Stomach (tissue), 8 donors: ENCODE measurements at regions not wholly inside any gene's neighbourhood (a gene's known extent, or its start where the extent isn't known, plus 50 kb on each side); places are given as distances from the start of the nearest gene placed in this dataset.

Source experiments
- DNase-seq, 2 donors: peaks; one replicate each; pipeline versions ENCODE4 v3.0.0 to v3.0.0-alpha.2; 2013 to 2019
- H3K27ac ChIP-seq, 5 donors: fragments of 200-600 bp in 4 of 5; sonication (generic) in 4 of 5; one replicate each; pipeline ENCODE4 v1.5.1; 2013 to 2019; ENCODE audit warnings: mild to moderate bottlenecking in 1 of 5, moderate library complexity in 1 of 5
- H3K27me3 ChIP-seq, 3 donors: fragments of 200-600 bp; sonication (generic); one replicate each; pipeline ENCODE4 v1.5.1; 2017 to 2019; ENCODE audit warnings: mixed run types in 1 of 3
- H3K36me3 ChIP-seq, 4 donors: fragments of 200-600 bp; sonication (generic); 1 replicate in 3 of 4; 2 replicates in 1 of 4; pipeline ENCODE4 v1.5.1; 2016 to 2019
- H3K4me1 ChIP-seq, 4 donors: fragments of 200-600 bp; sonication (generic); one replicate each; pipeline ENCODE4 v1.5.1; 2016 to 2019
- H3K4me3 ChIP-seq, 4 donors: fragments of 200-600 bp; sonication (generic) in 3 of 4; one replicate each; pipeline ENCODE4 v1.5.1; 2016 to 2019; ENCODE audit warnings: mild to moderate bottlenecking in 1 of 4
- H3K9me3 ChIP-seq, 4 donors: fragments of 200-600 bp; sonication (generic); one replicate each; pipeline ENCODE4 v1.5.1; 2016 to 2019
- CTCF ChIP-seq, 7 experiments: fragments of 450-650 bp in 4 of 7; fragments of 200-600 bp in 3 of 7; sonication (generic) in 3 of 7; IDR thresholded peaks; one replicate each; pipeline ENCODE4 v1.5.1; 2016 to 2019; ENCODE audit warnings: antibody characterized with exemption in 7 of 7, control low read depth in 2 of 7, mild to moderate bottlenecking in 1 of 7
- EP300 ChIP-seq: sonication (generic); formaldehyde crosslinking; IDR thresholded peaks from one replicate; pipeline ENCODE4 v1.6.1; 2017; ENCODE audit warnings: antibody characterized with exemption
- POLR2A ChIP-seq, 4 donors: fragments of 450-650 bp; IDR thresholded peaks; one replicate each; pipeline ENCODE4 v1.6.1; 2016; ENCODE audit warnings: antibody characterized with exemption in 4 of 4, control low read depth in 2 of 4, mild to moderate bottlenecking in 1 of 4, moderate library complexity in 1 of 4
- POLR2AphosphoS5 ChIP-seq, 3 donors: sonication (generic); formaldehyde crosslinking; IDR thresholded peaks; one replicate each; pipeline ENCODE4 v1.6.1; 2016; ENCODE audit warnings: antibody characterized with exemption in 3 of 3
- WGBS, 5 donors: extraction: QIAGEN DNeasy Blood & Tissue Kit in 3 of 5; methylation state at CpG; one replicate each; pipeline versions ENCODE4 v1.1.5 to v1.1.7; 2013 to 2018; 5-methylcytosine and 5-hydroxymethylcytosine counted together
- intact Hi-C: fragments of 100-400 bp; cut with DNase I; formaldehyde crosslinking; loops from one replicate; pipeline ENCODE4 v1.15.1; 2023; ENCODE audit warnings: low total_unique reads
- donor health status: healthy with polysubstance abuse.
- donor health status: Bipolar disorder and iron deficiency.
- donor health status: healthy.

GRCh38 chr21:43305336-43305665 is 121.6 kb downstream of the SIK1 start:
- 83 to 93% (median 86%) methylated on average over 15 of the region's 15 CpGs for WGBS, 5 donors

GRCh38 chr21:43304621-43305335 is 122.2 kb downstream of the SIK1 start:
- H3K4me3 ChIP-seq = no peak overlapping the region
- WGBS, 5 donors = 78 to 84% (median 82%) methylated on average over 19 to 23 of the region's 23 CpGs
- DNase-seq = no peak
- intact Hi-C loops = no loop called here
- no peaks in the 10 kb centered on the region for H3K36me3 ChIP-seq
- H3K9me3 ChIP-seq = no peaks in the 10 kb centered on the region
- H3K27me3 ChIP-seq = peaks cover 0 to 9% (median 0%) of the 10 kb centered on the region in 3 donors
- TF ChIP-seq EP300 (no peak), POLR2A (IDR thresholded peaks at IDR 0.05) (no peak), CTCF (IDR thresholded peaks at IDR 0.05) (no peak), POLR2AphosphoS5 (IDR thresholded peaks at IDR 0.05) (no peak)
- H3K4me1 ChIP-seq = peaks cover 0 to 17% (median 11%) of the 10 kb centered on the region in 4 donors
- H3K27ac ChIP-seq = no peak overlapping the region

More at GRCh38 chr21:43305336-43305665, 121.6 kb downstream of the SIK1 start:
- intact Hi-C loops = no loop called here
- no peak overlapping the region for H3K27ac ChIP-seq
- peaks cover 0 to 9% (median 0%) of the 10 kb centered on the region in 3 donors for H3K27me3 ChIP-seq
- no peaks in the 10 kb centered on the region for H3K36me3 ChIP-seq
- peaks cover 0 to 17% (median 11%) of the 10 kb centered on the region in 4 donors for H3K4me1 ChIP-seq
- no peaks in the 10 kb centered on the region for H3K9me3 ChIP-seq
- TF ChIP-seq POLR2A (IDR thresholded peaks at IDR 0.05) (no peak), POLR2AphosphoS5 (IDR thresholded peaks at IDR 0.05) (no peak), CTCF (IDR thresholded peaks at IDR 0.05) (no peak), EP300 (no peak)
- no peak for DNase-seq
- H3K4me3 ChIP-seq = no peak overlapping the region

- intact Hi-C loops = no loop called here
- H3K36me3 ChIP-seq = no peaks in the 10 kb centered on the region
- 82 to 89% (median 88%) methylated on average over 14 of the region's 14 CpGs for WGBS, 5 donors
- no peak overlapping the region for H3K27ac ChIP-seq
- H3K9me3 ChIP-seq = no peaks in the 10 kb centered on the region
- no peak for TF ChIP-seq CTCF (IDR thresholded peaks at IDR 0.05)
- TF ChIP-seq EP300 = no peak
- TF ChIP-seq POLR2AphosphoS5 (IDR thresholded peaks at IDR 0.05) = no peak
- no peak for TF ChIP-seq POLR2A (IDR thresholded peaks at IDR 0.05)
- no peak for DNase-seq
- H3K4me1 ChIP-seq = peaks cover 0 to 20% (median 11%) of the 10 kb centered on the region in 4 donors
- H3K4me3 ChIP-seq = no peak overlapping the region
- H3K27me3 ChIP-seq = peaks cover 0 to 9% (median 0%) of the 10 kb centered on the region in 3 donors
Measured at GRCh38 chr21:43304206-43304605, 122.7 kb downstream of the SIK1 start.

- Histone ChIP-seq H3K4me1 (peaks cover 0 to 20% (median 11%) of the 10 kb centered on the region in 4 donors), H3K27me3 (peaks cover 0 to 9% (median 0%) of the 10 kb centered on the region in 3 donors), H3K9me3 (no peaks in the 10 kb centered on the region), H3K27ac (peak overlapping the region in 1 of 5 donors; percentile 10), H3K36me3 (no peaks in the 10 kb centered on the region), H3K4me3 (no peak overlapping the region)
- TF ChIP-seq POLR2AphosphoS5 (IDR thresholded peaks at IDR 0.05) (no peak), POLR2A (IDR thresholded peaks at IDR 0.05) (no peak), EP300 (no peak), CTCF (IDR thresholded peaks at IDR 0.05) (no peak)
- no peak for DNase-seq
- WGBS, 5 donors = 79 to 85% (median 80%) methylated on average over 28 to 29 of the region's 29 CpGs
- intact Hi-C loops = no loop called here
Measured at GRCh38 chr21:43303275-43304178, 123.4 kb downstream of the SIK1 start.
